Non-pigmented ciliary epithelial cell (primary cell): ENCODE measurements at regions not wholly inside any gene's neighbourhood (a gene's known extent, or its start where the extent isn't known, plus 50 kb on each side); places are given as distances from the start of the nearest gene placed in this dataset.

Experiments used
- DNase-seq: peaks from one replicate; pipeline ENCODE4 v3.0.0-alpha.2; 2010; ENCODE audit warnings: low read depth

DNA sequence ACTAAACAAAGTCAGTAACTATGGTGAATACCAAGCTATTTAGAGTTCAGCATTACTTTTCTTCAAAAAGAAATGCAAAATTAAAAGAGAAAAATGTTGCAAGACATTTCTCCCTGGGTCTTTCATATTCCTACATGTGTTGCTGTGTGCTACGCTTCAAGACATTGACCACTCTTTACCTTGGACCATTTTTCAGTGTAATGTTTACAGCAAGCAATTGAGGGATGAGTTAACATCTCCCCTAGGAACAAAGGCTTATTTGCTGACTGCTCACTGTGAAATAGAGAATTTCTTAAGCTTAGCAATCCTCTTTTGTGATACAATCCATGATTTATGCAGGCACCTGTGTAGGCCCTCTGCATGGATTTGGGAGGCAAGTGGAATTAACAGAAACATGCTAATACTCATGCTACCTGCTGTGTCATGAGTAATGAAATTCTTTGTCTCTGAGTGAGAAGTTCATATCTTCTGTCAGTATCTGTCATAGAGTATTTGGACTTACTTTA, 1202.9 kb upstream of the CDH8 start:
- no peak for DNase-seq

DNA sequence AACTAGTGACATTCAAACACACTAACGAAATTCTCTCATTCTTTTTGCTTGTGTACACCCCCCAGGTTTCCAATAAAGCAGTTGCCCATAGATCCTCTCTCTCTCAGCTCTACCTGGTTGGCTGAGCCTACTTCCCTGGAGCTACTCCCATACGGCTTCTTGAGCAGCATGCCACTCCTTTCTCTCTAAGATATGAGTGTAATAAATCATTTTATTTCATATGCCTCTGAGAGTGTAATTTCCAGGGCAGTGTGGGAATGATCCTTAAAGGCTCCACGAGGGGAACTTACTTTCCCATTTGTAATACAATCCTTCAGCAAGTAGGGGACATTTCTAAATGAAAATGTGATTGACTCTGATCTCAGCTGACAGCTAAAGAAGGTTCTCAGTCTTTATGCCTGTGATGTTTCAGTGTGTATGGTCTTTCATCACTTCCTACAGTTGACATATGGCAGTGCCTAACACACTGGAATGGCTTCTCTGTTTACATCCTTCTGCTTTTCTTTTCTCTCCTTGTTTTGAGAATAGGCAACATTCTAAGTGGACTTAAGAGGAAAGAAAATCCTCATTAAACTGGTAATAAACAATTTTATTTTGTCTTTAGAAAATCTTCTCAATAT, 1194.3 kb upstream of the CDH8 start:
- no peak for DNase-seq

DNA sequence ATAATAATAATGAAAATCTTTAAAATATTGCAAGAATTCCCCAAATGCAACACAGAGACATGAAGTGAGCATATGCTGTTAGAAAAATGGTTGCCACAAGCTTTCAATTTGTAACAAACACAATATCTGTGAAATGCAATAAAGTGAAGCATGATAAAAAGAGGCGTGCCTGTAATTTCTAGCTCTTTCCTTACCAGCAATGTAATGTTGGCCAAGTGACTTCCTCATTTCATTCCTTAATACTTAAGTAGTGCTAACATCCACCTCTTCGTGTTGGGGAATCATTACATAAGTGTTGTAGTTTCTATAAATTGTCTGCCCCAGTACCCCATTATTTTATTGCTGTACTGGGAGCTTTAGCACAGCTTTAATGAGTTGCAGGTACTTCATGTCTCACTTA, 1192.0 kb upstream of the CDH8 start:
- DNase-seq, result no peak

DNA sequence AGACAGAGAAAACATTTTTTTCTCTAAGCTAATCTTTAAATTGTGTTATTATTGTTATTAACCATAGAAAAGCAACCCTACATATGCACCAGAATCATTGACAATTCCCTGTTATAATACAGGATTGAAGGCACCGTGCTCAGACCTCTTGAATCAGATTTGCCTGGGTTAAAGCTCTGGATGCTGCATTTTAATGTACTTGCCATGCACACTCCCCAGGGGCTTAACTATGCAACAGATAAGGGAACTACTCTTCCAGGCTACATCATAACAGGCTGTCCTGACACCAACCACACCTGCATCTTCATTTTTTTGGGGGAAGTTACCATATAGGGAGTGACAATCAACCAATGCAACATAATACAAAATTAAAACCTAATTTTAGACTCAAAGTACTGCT, 1187.6 kb upstream of the CDH8 start:
- DNase-seq, result no peak

DNA sequence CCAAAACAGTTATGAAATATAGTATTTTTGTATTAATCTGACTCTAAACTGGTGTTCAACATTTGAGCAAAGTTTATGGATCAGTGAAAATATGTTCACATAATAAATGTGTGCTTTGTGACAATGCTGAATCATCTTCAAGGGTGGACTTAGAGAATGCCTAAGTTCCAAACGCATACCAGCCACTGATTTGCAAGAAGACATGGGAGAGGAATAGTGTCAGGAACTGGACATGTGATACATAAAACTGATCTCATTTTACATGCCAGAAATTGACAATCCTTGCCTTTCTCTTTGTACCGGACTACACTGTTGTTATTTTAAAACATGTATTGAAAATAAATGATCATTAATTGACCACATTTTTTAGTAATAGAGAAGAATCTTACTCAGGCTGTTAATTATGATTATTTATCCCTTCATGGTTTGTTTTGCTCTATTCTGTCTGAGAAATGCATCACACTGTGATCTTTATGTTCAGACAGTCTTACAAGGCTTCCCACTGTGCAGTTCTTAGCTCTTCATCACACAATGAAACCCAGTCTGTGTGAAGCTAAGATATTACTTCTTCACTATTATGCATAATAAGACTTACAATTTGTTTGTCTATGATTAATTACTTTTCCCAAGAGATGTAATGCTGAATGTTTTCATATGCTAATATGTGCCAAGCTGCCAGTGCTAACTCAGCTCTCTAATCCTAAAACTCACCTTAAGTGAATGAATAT, 1180.6 kb upstream of the CDH8 start:
- no peak for DNase-seq

DNA sequence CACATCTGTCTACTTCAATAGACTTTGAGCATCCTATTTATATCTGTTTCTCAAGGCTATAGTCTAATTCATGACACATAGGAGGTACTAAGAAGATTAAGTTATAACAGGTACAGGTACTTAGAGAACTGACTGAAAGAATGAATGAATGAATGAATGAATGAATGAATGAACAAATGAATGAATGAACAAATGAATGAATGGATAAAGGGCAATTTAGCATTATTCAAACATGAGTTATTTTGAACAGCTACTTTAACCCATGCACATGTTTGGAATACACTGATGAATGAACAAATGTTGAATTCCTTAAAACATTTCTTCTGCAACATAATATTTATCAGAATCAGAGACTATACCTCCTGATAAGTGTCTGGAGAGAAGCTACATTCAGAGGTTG, 1165.6 kb upstream of the CDH8 start:
- no peak for DNase-seq

DNA sequence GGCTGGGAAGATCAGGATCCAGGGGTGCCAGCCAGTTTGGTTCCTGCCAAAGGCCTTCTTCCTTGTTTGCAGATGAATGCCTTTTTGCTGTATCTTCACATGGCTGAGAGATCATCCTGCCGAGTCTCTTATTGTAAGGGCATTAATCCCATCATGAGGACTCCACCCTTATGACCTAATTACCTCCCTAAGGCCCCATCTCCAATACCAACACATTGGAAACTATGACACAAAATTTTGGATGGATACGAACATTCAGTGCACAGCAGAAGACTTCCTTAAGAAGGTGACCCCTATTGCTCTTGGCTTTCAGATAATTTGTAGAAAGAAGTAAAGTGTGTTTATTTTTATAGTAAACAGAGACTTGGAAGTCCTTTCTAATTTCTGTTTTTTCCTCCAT, 1164.7 kb upstream of the CDH8 start:
- no peak for DNase-seq

DNA sequence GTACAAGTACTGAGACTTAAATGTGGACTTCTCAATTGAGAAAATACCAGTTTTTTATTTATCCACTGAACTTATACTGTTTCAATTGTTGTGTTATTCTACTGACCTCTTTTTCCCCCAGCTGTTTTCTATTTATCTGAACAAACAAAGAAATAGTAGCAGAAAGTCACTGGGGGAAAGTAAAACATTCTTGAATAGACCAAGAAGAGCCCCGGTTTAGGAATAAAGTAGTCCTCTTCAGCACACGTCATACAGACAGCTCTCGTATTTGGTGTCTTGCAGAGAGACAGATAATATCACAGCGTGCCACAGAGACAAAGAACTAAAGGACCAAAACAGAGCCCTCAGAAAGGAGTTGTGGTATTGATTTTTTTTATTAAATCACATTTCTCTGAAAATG, 1159.1 kb upstream of the CDH8 start:
- no peak for DNase-seq

DNA sequence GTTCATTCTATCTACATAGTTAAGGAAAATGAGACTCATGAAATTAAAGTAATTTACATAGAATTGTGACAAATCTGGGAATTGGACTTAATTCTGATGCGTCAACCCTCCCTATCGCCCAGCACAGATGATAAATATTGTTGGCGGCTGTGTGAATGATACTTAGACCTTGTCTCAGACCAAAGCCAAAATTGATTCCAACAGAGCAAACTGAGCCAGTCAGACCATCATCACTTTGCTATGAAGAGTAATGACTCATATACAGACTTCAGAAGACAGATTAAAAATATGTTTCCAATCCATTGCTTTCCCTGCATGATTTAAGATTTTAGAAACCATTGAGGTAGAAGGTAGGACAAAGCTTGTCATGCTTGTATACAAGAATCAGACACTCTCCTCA, 1156.7 kb upstream of the CDH8 start:
- no peak for DNase-seq

DNA sequence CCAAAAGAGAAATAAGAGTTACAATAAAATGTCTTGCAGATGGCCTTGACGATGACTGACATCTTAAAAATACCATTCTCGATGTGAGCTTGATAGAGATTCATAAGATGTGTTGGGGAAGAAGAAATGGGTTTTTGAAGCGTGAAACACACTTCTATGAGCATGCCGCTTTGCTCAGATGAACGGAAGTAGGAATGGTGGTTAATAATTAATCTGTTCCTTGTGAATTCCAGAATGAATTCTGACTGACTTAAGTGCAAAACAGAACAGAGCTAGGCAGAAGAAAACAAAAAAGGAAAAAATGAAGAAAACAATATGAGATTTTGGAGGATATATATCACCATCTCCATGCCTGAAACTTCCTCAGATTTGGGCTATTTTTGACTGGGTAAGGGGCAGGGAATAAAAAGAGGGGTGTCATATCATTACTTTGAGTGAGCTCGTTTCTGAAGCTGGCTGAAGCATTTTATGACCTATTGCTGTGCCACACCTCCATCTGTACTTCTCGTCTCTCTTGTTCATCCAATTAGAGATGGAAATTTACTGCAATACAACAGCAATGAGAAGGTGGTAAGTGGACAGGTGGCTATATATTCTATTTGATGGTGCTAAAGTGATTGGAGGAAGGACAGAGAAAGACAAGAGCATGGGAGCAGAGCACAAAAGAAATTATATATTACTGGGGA, 1152.0 kb upstream of the CDH8 start:
- no peak for DNase-seq

DNA sequence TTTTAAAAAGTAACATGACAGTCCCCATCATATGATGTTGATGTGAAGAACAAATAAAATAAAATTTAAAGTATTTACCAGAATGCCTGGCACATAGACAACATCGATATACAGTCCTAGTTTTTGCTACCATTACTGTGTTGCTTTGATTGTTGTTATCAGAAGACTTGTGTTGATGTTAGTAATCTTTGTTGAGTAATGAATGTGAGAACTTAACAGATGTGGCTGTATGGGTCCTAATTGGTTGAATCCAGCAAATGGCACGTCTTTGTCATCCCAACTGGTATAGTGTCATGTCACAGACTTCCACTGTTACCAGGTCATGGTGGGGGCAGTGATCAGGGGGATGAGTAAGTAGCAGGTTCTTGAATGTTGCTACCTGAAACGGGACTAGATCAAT, 1151.4 kb upstream of the CDH8 start:
- DNase-seq, result no peak

DNA sequence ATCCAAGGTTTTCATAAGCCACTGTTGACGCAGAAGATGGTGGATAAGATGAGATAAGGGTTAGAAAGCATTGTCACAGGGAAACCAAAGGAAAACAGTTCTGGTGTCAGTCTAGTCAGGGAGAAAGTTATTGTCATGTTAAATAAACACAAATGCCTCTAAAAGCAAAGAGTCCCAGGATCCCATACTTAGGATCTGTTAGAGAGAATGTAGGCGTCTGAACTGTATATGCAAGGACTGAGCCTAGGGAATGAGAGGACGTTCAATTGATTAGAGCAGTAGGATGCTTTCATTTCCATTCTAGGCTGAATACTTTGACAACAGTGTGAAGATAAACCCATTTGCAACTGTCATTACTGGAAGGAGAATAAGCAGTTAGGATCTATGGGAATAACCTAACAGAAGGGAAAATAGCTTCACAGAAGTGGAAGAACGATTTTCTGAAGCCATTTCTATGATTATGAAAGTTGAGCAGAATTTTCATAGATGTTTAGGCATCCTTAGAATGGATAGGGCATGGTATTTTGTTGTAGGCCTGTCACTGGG, 1149.1 kb upstream of the CDH8 start:
- no peak for DNase-seq

DNA sequence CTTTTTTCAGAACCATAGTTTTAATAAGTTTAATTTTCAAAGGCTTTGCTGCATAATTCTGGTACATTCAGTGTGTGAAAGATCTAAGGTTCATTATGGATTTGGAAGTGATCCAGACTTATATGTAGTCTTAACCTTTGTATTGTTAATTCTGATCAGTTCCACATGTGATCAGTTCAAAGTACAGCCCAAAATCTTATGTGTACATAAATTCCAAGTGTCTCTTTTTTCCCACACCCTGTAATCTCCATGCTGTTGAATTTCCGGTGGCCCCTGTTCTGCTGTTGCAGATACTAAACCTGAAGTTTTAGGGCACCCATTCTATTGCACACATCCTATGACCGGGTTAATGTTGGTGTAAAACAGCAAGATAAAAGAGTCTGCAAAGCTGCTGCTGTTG, 1147.5 kb upstream of the CDH8 start:
- DNase-seq, result no peak

DNA sequence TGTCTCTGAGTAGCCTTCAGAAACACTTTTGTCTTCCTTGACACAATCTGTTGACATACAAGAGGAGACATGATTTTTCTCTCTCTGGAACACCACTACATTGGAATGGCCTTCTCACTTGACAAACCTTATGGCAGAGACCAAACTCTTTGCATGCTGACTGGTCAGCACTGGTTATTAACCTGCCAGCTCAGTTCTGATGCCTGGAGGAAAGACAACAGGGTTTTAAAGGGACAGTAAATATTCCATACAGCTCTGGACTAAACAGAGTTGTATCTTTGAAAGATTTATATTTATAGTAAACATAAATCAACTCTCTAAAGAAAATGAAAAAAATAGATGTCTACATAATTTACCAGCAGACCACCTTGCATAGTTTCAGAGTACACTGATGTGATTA, 1139.1 kb upstream of the CDH8 start:
- no peak for DNase-seq

DNA sequence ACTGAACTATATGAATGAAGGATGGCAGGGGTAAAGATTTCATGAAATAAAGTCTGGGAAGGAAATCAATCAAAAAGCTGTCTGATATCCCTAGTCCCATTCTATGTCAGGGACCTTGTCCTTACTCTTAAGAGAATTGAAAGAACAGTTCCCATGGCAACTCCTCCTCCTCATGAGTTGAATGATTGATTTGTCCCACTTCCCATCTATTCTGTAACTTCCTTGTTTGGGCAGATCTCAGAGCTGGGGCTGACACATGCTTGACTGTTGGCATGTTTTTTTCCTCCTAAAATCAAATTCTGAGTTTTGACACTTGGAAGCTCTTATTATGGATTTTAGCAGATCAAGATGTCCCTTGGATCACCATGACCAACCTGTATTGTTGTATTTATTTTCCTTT, 1138.6 kb upstream of the CDH8 start:
- DNase-seq, result no peak

DNA sequence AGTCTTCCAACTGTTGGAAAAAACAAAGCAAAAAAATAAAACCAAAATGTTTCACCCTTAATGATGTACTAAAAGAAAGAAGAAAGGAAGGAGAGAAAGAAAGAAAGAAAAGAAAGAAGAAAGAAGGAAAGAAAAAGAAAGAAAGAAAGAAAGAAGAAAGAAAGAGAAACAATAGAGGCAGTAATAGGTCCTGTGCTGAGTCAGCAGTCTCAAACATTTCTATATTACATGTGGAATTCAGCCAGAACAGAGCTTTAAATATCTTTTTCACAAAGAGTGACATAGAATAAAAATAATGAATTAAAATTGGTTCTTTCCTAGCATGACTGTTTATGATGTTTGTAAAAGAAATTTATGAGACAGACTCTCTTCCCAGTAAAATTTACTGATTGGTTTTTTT, 1135.3 kb upstream of the CDH8 start:
- DNase-seq, result no peak

DNA sequence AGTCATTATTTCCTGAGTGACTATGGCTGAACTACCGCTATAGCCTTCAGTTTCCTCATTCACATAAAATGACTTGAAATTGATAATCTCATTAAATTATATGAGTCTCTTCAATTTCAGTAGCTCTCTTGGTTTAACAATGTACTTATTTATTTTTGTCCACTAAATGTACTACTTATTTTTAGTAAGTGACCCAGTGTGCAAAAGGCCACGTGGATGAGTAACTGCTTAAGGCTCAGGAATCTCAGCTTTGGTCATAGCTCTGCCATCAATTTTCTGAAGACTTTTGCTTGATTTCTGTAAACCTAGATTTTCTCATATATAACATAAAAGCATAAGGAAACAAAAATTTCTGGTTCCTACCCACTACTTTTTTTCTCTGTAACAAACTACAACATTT, 1132.9 kb upstream of the CDH8 start:
- DNase-seq, result no peak

DNA sequence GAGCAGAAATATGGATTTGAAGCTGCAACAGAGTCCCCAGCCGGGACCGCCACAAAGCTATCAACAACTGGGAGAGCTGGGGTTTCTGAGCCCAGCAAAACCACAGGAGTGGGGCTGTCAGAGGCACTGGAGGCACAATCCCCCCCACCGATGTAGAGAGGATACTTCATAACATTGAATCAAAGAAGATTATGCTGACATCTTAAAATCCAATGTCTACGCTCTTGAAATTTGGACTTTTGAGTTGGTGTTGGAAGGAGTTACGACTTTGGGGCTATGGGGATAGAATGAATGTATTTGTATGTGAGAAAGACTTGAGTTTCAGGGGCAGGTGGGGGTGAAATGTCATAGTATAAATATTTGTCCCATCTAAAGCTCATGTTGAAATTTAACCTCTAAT, 1121.6 kb upstream of the CDH8 start:
- no peak for DNase-seq

DNA sequence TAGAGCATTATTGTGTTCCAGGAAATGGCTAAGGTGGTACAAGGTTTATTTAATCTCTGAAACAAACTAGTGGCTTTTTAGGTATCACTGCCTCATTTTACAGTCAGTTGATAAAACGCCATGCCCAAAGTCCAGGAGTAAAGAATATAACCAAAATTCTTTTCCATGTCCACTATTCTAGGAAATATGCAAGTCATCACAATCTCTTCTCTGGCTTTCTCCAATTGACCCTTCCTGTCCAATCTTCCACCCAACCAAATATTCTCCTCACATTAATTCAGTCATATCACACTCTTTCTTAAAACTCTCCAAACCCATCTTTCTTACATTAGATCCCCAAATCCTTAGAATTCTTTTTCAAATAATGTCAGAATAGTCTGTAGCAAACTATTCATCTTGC, 1110.0 kb upstream of the CDH8 start:
- no peak for DNase-seq

DNA sequence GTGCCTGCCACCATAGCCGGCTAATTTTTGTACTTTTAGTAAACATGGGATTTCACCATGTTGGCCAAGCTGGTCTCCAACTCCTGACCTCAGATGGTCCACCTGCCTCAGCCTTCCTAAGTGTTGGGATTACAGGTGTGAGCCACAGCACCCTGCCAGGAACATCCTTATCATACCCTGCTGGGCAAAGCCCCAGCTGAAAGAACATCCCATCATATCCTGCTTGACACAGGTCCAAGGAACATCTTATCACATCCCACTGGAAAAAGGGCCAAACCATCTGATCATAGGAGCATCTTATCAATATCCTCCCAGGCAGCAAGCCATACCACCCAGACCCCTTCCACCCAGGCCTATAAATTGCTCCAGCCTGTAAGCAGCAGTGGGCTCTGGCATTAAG, 1109.2 kb upstream of the CDH8 start:
- DNase-seq, result no peak

DNA sequence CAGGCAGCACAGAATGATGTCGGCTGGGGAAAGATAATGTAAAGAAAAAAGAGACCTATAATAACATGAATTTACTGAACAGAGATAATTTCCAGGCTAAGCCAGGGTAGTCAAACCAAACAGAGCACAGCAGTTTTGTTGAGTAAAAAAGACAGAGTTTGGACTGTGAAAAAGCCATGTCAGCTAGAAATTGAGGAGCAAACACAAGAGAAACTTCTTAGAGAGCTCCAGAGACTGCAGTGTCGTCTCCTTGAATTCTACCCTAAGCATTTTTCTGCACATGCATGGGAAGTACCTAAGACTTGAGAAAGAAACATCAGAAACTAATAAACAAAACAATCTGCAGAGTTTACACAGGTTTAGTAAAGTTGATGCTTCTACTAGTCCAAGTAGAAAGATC, 1098.8 kb upstream of the CDH8 start:
- DNase-seq, result no peak

DNA sequence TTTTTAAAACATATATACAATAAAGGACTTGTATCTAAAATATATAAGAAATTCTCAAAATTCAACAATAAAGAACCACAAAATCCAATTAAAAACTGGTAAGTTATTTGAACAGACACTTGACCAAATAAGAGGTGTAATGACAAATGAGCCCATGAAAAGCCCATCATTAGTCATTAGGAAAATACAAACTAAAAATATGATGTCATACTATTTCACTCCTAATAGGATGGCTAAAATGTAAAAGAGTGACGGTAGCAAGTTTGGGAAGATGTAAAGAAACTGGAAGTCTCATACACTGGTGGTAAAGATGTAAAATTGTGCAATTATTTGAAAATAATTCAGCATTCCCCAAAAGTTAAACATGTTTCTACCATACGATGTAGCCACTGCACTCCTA, 1095.3 kb upstream of the CDH8 start:
- DNase-seq, result no peak

DNA sequence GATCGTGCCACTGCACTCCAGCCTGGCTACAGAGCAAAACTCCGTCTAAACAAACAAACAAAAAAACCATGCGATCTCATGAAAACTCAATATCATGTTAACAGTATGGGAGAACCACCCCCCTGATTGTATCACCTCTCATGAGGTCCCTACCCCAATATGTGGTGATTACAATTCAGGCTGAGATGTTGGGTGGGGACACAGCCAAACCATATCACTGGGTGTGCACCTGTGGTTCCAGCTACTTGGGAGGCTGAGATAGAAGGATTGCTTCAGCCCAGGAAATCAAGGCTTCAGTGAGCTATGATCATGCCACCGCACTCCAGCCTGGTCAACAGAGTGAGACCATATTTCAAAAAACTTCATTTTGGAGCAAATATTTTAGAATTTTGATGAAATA, 1094.7 kb upstream of the CDH8 start:
- DNase-seq, result no peak
